ENCODE measurements at regions not wholly inside any gene's neighbourhood (a gene's known extent, or its start where the extent isn't known, plus 50 kb on each side); places are given as distances from the start of the nearest gene placed in this dataset.

GRCh38 chr5:17854901-17855300, 220.6 kb downstream of the TAF11L14 start:
- Histone ChIP-seq H4K8ac (ENCODE audit: extremely low read depth, insufficient read depth, low read length) (no peak overlapping the region), H4K91ac (replicated peaks; ENCODE audit: insufficient read length, low read length) (no peak overlapping the region), H3K9ac (replicated peaks in 1 of 4; ENCODE audit: extremely low read depth in 1 of 4, low read depth in 3 of 4, low read length in 3 of 4) (no peak overlapping the region), H3K18ac (ENCODE audit: extremely low read depth, low read length) (no peak overlapping the region; the same call in 1 of the 2 replicates), H4K20me1 (replicated peaks in 1 of 2; ENCODE audit: control insufficient read depth in 1 of 2, insufficient read depth in 2 of 2, low read length in 2 of 2) (no peaks in the 10 kb centered on the region), H4K5ac (ENCODE audit: insufficient read length, low read depth, low read length) (no peak overlapping the region), H3K36me3 (ENCODE audit: control insufficient read depth in 2 of 4, insufficient read depth in 4 of 4, low read length in 3 of 4) (no peaks in the 10 kb centered on the region), H3K79me1 (ENCODE audit: low read depth, low read length) (no peaks in the 10 kb centered on the region), H3K4me2 (ENCODE audit: insufficient read depth in 1 of 2, low read depth in 2 of 2, low read length in 2 of 2) (no peak overlapping the region), H2BK20ac (ENCODE audit: low read length) (no peak overlapping the region), H3K9me3 (ENCODE audit: insufficient read depth in 2 of 2, low read depth in 1 of 2, low read length in 1 of 2) (no peaks in the 10 kb centered on the region), H3K4me3 (ENCODE audit: extremely low read depth in 1 of 4, insufficient read depth in 2 of 4, low read depth in 3 of 4, low read length in 4 of 4) (no peak overlapping the region), H3K79me2 (ENCODE audit: control insufficient read depth in 1 of 2, insufficient read depth in 2 of 2, low read length in 2 of 2) (no peaks in the 10 kb centered on the region), H3K4me1 (replicated peaks in 1 of 4; ENCODE audit: control insufficient read depth in 3 of 4, insufficient read depth in 4 of 4, low read length in 3 of 4) (no peaks in the 10 kb centered on the region), H3K14ac (ENCODE audit: insufficient read length) (no peak overlapping the region), H3K23me2 (ENCODE audit: low read depth, low read length) (no peaks in the 10 kb centered on the region), H3K56ac (replicated peaks; ENCODE audit: insufficient read length, low read depth, low read length) (no peak overlapping the region), H2BK12ac (ENCODE audit: low read depth, low read length) (no peak overlapping the region), H3K27ac (ENCODE audit: low read depth, low read length) (no peak overlapping the region), H3K27me3 (replicated peaks in 1 of 4; ENCODE audit: control insufficient read depth in 3 of 4, extremely low read depth in 1 of 4, insufficient read depth in 3 of 4, low read length in 3 of 4) (no peaks in the 10 kb centered on the region), H3K4ac (replicated peaks; ENCODE audit: insufficient read length, low read depth, low read length) (no peak overlapping the region), H2BK5ac (ENCODE audit: low read depth, low read length) (no peak overlapping the region), H3K23ac (ENCODE audit: insufficient read length) (no peak overlapping the region), H2AK5ac (ENCODE audit: low read depth, low read length) (no peak overlapping the region), H2BK15ac (ENCODE audit: low read length) (no peak overlapping the region), H2BK120ac (replicated peaks; ENCODE audit: low read depth, low read length) (no peak overlapping the region), H2AFZ (ENCODE audit: low read length) (0 out of 2 replicates have a peak overlapping the region, but pooled peaks have one; percentile 59)
- no peak for TF ChIP-seq TAF7 (optimal IDR thresholded peaks at IDR 0.05; ENCODE audit: borderline replicate concordance, low read depth, low read length)
- TF ChIP-seq NRF1 (IDR thresholded peaks at IDR 0.05; ENCODE audit: low read depth, low read length): no peak
- no peak for TF ChIP-seq RXRA (IDR thresholded peaks at IDR 0.05; ENCODE audit: insufficient read depth, low read depth, low read length)
- TF ChIP-seq, protein P1, sequence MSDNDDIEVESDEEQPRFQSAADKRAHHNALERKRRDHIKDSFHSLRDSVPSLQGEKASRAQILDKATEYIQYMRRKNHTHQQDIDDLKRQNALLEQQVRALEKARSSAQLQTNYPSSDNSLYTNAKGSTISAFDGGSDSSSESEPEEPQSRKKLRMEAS (IDR thresholded peaks at IDR 0.05): no peak
- no peak for TF ChIP-seq POLR2AphosphoS5 (IDR thresholded peaks at IDR 0.05; ENCODE audit: low read depth, low read length)
- TF ChIP-seq SP1 (IDR thresholded peaks at IDR 0.05; ENCODE audit: low read depth, low read length): no peak
- TF ChIP-seq CHD2 (IDR thresholded peaks at IDR 0.05; ENCODE audit: low read length): no peak
- no peak for TF ChIP-seq KDM1A (IDR thresholded peaks at IDR 0.05; ENCODE audit: borderline replicate concordance, low read length)
- TF ChIP-seq TCF12 (IDR thresholded peaks at IDR 0.05; ENCODE audit: low read depth, low read length): no peak
- no peak for TF ChIP-seq HDAC6 (IDR thresholded peaks at IDR 0.05; ENCODE audit: low read depth, low read length)
- no peak for TF ChIP-seq E2F6 (IDR thresholded peaks at IDR 0.05)
- TF ChIP-seq KDM5A (IDR thresholded peaks at IDR 0.05; ENCODE audit: low read length): no peak
- no peak for TF ChIP-seq SP4 (IDR thresholded peaks at IDR 0.05; ENCODE audit: low read length)
- TF ChIP-seq CBX8 (IDR thresholded peaks at IDR 0.05; ENCODE audit: borderline replicate concordance, low read depth, low read length): no peak
- no peak for DNase-seq (ENCODE audit: low read depth in 1 of 2, low spot score in 2 of 2)
- ChIA-PET POLR2A (ENCODE audit: partially characterized antibody) (no interaction called here), CTCF (ENCODE audit: partially characterized antibody) (no interaction called here)
- FAIRE-seq: no peak

Measured in H1 (cell line).